ENCODE measurements at regions not wholly inside any gene's neighbourhood (a gene's known extent, or its start where the extent isn't known, plus 50 kb on each side); places are given as distances from the start of the nearest gene placed in this dataset.

- H3K27me3 ChIP-seq (ENCODE audit: control insufficient read depth, insufficient read depth, low read length) = no peaks in the 10 kb centered on the region
- H3K36me3 ChIP-seq (ENCODE audit: control insufficient read depth, insufficient read depth, low read length) = no peaks in the 10 kb centered on the region
- no peak overlapping the region for H3K4me3 ChIP-seq (ENCODE audit: low read length)
- no peak overlapping the region for H3K9ac ChIP-seq (ENCODE audit: low read length)
- peaks cover 8% of the 10 kb centered on the region for H3K4me1 ChIP-seq (ENCODE audit: control insufficient read depth, insufficient read depth, low read length)
- H3K27ac ChIP-seq (ENCODE audit: low read depth, low read length) = no peak overlapping the region
Measured at GRCh38 chr11:130580372-130580771, 131.9 kb downstream of the ADAMTS15 start.

GRCh38 chr11:130580891-130581492 is 132.5 kb downstream of the ADAMTS15 start:
- H3K4me3 ChIP-seq (ENCODE audit: low read length) = no peak overlapping the region
- no peaks in the 10 kb centered on the region for H3K27me3 ChIP-seq (ENCODE audit: control insufficient read depth, insufficient read depth, low read length)
- peak overlapping the region; percentile 38 for H3K27ac ChIP-seq (ENCODE audit: low read depth, low read length)
- H3K36me3 ChIP-seq (ENCODE audit: control insufficient read depth, insufficient read depth, low read length) = no peaks in the 10 kb centered on the region
- no peak overlapping the region for H3K9ac ChIP-seq (ENCODE audit: low read length)
- peaks cover 8% of the 10 kb centered on the region for H3K4me1 ChIP-seq (ENCODE audit: control insufficient read depth, insufficient read depth, low read length)

- no peaks in the 10 kb centered on the region for H3K27me3 ChIP-seq (ENCODE audit: control insufficient read depth, insufficient read depth, low read length)
- H3K9ac ChIP-seq (ENCODE audit: low read length) = no peak overlapping the region
- peaks cover 8% of the 10 kb centered on the region for H3K4me1 ChIP-seq (ENCODE audit: control insufficient read depth, insufficient read depth, low read length)
- H3K4me3 ChIP-seq (ENCODE audit: low read length) = no peak overlapping the region
- H3K36me3 ChIP-seq (ENCODE audit: control insufficient read depth, insufficient read depth, low read length) = no peaks in the 10 kb centered on the region
- no peak overlapping the region for H3K27ac ChIP-seq (ENCODE audit: low read depth, low read length)
Measured at GRCh38 chr11:130581646-130582045, 133.2 kb downstream of the ADAMTS15 start.

- Histone ChIP-seq H3K4me3 (ENCODE audit: low read length) (no peak overlapping the region), H3K27ac (ENCODE audit: low read depth, low read length) (no peak overlapping the region), H3K36me3 (ENCODE audit: control insufficient read depth, insufficient read depth, low read length) (no peaks in the 10 kb centered on the region), H3K9ac (ENCODE audit: low read length) (no peak overlapping the region), H3K4me1 (ENCODE audit: control insufficient read depth, insufficient read depth, low read length) (peaks cover 8% of the 10 kb centered on the region), H3K27me3 (ENCODE audit: control insufficient read depth, insufficient read depth, low read length) (no peaks in the 10 kb centered on the region)
Measured at GRCh38 chr11:130582176-130582575, 133.7 kb downstream of the ADAMTS15 start.

- peaks cover 8% of the 10 kb centered on the region for H3K4me1 ChIP-seq (ENCODE audit: control insufficient read depth, insufficient read depth, low read length)
- H3K4me3 ChIP-seq (ENCODE audit: low read length) = no peak overlapping the region
- H3K27me3 ChIP-seq (ENCODE audit: control insufficient read depth, insufficient read depth, low read length) = no peaks in the 10 kb centered on the region
- no peaks in the 10 kb centered on the region for H3K36me3 ChIP-seq (ENCODE audit: control insufficient read depth, insufficient read depth, low read length)
- H3K27ac ChIP-seq (ENCODE audit: low read depth, low read length) = no peak overlapping the region
- H3K9ac ChIP-seq (ENCODE audit: low read length) = no peak overlapping the region
Measured at GRCh38 chr11:130582981-130583380, 134.5 kb downstream of the ADAMTS15 start.

- Histone ChIP-seq H3K27ac (ENCODE audit: low read depth, low read length) (no peak overlapping the region), H3K36me3 (ENCODE audit: control insufficient read depth, insufficient read depth, low read length) (no peaks in the 10 kb centered on the region), H3K9ac (ENCODE audit: low read length) (no peak overlapping the region), H3K4me3 (ENCODE audit: low read length) (no peak overlapping the region), H3K4me1 (ENCODE audit: control insufficient read depth, insufficient read depth, low read length) (peaks cover 8% of the 10 kb centered on the region), H3K27me3 (ENCODE audit: control insufficient read depth, insufficient read depth, low read length) (no peaks in the 10 kb centered on the region)
Measured at GRCh38 chr11:130583801-130584211, 135.4 kb downstream of the ADAMTS15 start.

- Histone ChIP-seq H3K4me1 (ENCODE audit: control insufficient read depth, insufficient read depth, low read length) (peaks cover 8% of the 10 kb centered on the region), H3K27ac (ENCODE audit: low read depth, low read length) (no peak overlapping the region), H3K9ac (ENCODE audit: low read length) (no peak overlapping the region), H3K36me3 (ENCODE audit: control insufficient read depth, insufficient read depth, low read length) (no peaks in the 10 kb centered on the region), H3K4me3 (ENCODE audit: low read length) (no peak overlapping the region), H3K27me3 (ENCODE audit: control insufficient read depth, insufficient read depth, low read length) (no peaks in the 10 kb centered on the region)
Measured at GRCh38 chr11:130585545-130585944, 137.1 kb downstream of the ADAMTS15 start.

GRCh38 chr11:130587658-130588057 is 139.2 kb downstream of the ADAMTS15 start:
- Histone ChIP-seq H3K27ac (ENCODE audit: low read depth, low read length) (no peak overlapping the region), H3K4me1 (ENCODE audit: control insufficient read depth, insufficient read depth, low read length) (no peaks in the 10 kb centered on the region), H3K9ac (ENCODE audit: low read length) (no peak overlapping the region), H3K36me3 (ENCODE audit: control insufficient read depth, insufficient read depth, low read length) (no peaks in the 10 kb centered on the region), H3K27me3 (ENCODE audit: control insufficient read depth, insufficient read depth, low read length) (no peaks in the 10 kb centered on the region), H3K4me3 (ENCODE audit: low read length) (no peak overlapping the region)

GRCh38 chr11:130588471-130588870 is 140.0 kb downstream of the ADAMTS15 start:
- Histone ChIP-seq H3K4me1 (ENCODE audit: control insufficient read depth, insufficient read depth, low read length) (no peaks in the 10 kb centered on the region), H3K27ac (ENCODE audit: low read depth, low read length) (no peak overlapping the region), H3K27me3 (ENCODE audit: control insufficient read depth, insufficient read depth, low read length) (no peaks in the 10 kb centered on the region), H3K9ac (ENCODE audit: low read length) (no peak overlapping the region), H3K4me3 (ENCODE audit: low read length) (no peak overlapping the region), H3K36me3 (ENCODE audit: control insufficient read depth, insufficient read depth, low read length) (no peaks in the 10 kb centered on the region)

GRCh38 chr11:130592056-130592455 is 143.6 kb downstream of the ADAMTS15 start:
- Histone ChIP-seq H3K27ac (ENCODE audit: low read depth, low read length) (no peak overlapping the region), H3K36me3 (ENCODE audit: control insufficient read depth, insufficient read depth, low read length) (no peaks in the 10 kb centered on the region), H3K27me3 (ENCODE audit: control insufficient read depth, insufficient read depth, low read length) (no peaks in the 10 kb centered on the region), H3K9ac (ENCODE audit: low read length) (no peak overlapping the region), H3K4me3 (ENCODE audit: low read length) (no peak overlapping the region), H3K4me1 (ENCODE audit: control insufficient read depth, insufficient read depth, low read length) (no peaks in the 10 kb centered on the region)

GRCh38 chr11:130593064-130593463 is 144.6 kb downstream of the ADAMTS15 start:
- Histone ChIP-seq H3K4me3 (ENCODE audit: low read length) (no peak overlapping the region), H3K36me3 (ENCODE audit: control insufficient read depth, insufficient read depth, low read length) (no peaks in the 10 kb centered on the region), H3K27ac (ENCODE audit: low read depth, low read length) (no peak overlapping the region), H3K9ac (ENCODE audit: low read length) (no peak overlapping the region), H3K27me3 (ENCODE audit: control insufficient read depth, insufficient read depth, low read length) (no peaks in the 10 kb centered on the region), H3K4me1 (ENCODE audit: control insufficient read depth, insufficient read depth, low read length) (no peaks in the 10 kb centered on the region)

- Histone ChIP-seq H3K9ac (ENCODE audit: low read length) (no peak overlapping the region), H3K36me3 (ENCODE audit: control insufficient read depth, insufficient read depth, low read length) (no peaks in the 10 kb centered on the region), H3K27ac (ENCODE audit: low read depth, low read length) (no peak overlapping the region), H3K27me3 (ENCODE audit: control insufficient read depth, insufficient read depth, low read length) (no peaks in the 10 kb centered on the region), H3K4me3 (ENCODE audit: low read length) (no peak overlapping the region), H3K4me1 (ENCODE audit: control insufficient read depth, insufficient read depth, low read length) (peaks cover 18% of the 10 kb centered on the region)
Measured at GRCh38 chr11:130598433-130598832, 150.0 kb downstream of the ADAMTS15 start.

GRCh38 chr11:130599073-130599654 is 150.7 kb downstream of the ADAMTS15 start:
- Histone ChIP-seq H3K27ac (ENCODE audit: low read depth, low read length) (no peak overlapping the region), H3K9ac (ENCODE audit: low read length) (no peak overlapping the region), H3K27me3 (ENCODE audit: control insufficient read depth, insufficient read depth, low read length) (no peaks in the 10 kb centered on the region), H3K4me1 (ENCODE audit: control insufficient read depth, insufficient read depth, low read length) (peaks cover 18% of the 10 kb centered on the region), H3K4me3 (ENCODE audit: low read length) (no peak overlapping the region), H3K36me3 (ENCODE audit: control insufficient read depth, insufficient read depth, low read length) (no peaks in the 10 kb centered on the region)
